Fibroblast of lung (primary cell): ENCODE measurements at regions not wholly inside any gene's neighbourhood (a gene's known extent, or its start where the extent isn't known, plus 50 kb on each side); places are given as distances from the start of the nearest gene placed in this dataset.

Experiments
- EZH2 ChIP-seq: IDR thresholded peaks from 2 replicates; pipeline ENCODE4 v1.5.1; 2012; ENCODE audit warnings: low read length, control low read depth, mild to moderate bottlenecking; ENCODE audit errors: missing control alignments
- TF ChIP-seq, protein P1 (sequence below), 2 donors: IDR thresholded peaks in 1 of 2; conservative IDR thresholded peaks in 1 of 2; 1 replicate in 1 of 2; 2 replicates in 1 of 2; pipeline ENCODE4 v1.5.1; 2011 to 2012; ENCODE audit warnings: low read length in 2 of 2, control low read depth in 1 of 2, inconsistent platforms in 1 of 2, low read depth in 1 of 2, mild to moderate bottlenecking in 1 of 2

DNA sequence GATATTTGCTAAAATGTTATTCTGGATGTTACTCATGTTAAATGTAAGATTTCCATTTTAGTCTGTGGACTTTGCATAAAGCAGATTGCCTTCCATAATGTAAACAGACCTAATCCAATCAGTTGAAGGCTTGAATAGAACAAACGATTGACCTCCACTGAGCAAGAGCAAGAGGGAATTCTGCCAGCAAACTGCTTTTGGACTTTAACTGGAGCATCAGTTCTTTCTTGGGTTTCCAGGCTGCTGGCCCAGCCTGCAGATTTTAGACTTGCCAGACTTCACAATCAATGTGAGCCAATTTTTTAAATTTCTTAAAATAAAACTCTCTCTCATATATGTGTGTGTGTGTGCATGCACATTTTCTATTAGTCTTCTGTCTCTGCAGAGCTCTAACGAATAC is 1248.8 kb downstream of the ADGRL3 start:
- TF ChIP-seq, protein P1, sequence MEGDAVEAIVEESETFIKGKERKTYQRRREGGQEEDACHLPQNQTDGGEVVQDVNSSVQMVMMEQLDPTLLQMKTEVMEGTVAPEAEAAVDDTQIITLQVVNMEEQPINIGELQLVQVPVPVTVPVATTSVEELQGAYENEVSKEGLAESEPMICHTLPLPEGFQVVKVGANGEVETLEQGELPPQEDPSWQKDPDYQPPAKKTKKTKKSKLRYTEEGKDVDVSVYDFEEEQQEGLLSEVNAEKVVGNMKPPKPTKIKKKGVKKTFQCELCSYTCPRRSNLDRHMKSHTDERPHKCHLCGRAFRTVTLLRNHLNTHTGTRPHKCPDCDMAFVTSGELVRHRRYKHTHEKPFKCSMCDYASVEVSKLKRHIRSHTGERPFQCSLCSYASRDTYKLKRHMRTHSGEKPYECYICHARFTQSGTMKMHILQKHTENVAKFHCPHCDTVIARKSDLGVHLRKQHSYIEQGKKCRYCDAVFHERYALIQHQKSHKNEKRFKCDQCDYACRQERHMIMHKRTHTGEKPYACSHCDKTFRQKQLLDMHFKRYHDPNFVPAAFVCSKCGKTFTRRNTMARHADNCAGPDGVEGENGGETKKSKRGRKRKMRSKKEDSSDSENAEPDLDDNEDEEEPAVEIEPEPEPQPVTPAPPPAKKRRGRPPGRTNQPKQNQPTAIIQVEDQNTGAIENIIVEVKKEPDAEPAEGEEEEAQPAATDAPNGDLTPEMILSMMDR (conservative IDR thresholded peaks at IDR 0.05 in 1 of 2, IDR thresholded peaks at IDR 0.05 in 1 of 2; ENCODE audit: low read depth in 1 of 2, low read length in 2 of 2) = no peak
- no peak for TF ChIP-seq EZH2
